Adrenal gland (tissue), 5 donors: ENCODE measurements at regions not wholly inside any gene's neighbourhood (a gene's known extent, or its start where the extent isn't known, plus 50 kb on each side); places are given as distances from the start of the nearest gene placed in this dataset.

Source experiments
- CTCF ChIP-seq, 6 experiments: fragments of 450-650 bp in 4 of 6; fragments of 200-600 bp in 2 of 6; sonication (generic) in 1 of 6; IDR thresholded peaks; 1 replicate in 5 of 6; 2 replicates in 1 of 6; pipeline versions ENCODE4 v1.5.1 to v1.8.0; 2016 to 2021; ENCODE audit warnings: antibody characterized with exemption in 6 of 6, mild to moderate bottlenecking in 2 of 6, moderate library complexity in 1 of 6
- POLR2A ChIP-seq, 2 donors: fragments of 450-650 bp; IDR thresholded peaks; one replicate each; pipeline ENCODE4 v1.6.1; 2017; ENCODE audit warnings: antibody characterized with exemption in 2 of 2, mild to moderate bottlenecking in 2 of 2, moderate library complexity in 1 of 2
- donor health status: DM: no; HTN: no; CAD: no.

DNA sequence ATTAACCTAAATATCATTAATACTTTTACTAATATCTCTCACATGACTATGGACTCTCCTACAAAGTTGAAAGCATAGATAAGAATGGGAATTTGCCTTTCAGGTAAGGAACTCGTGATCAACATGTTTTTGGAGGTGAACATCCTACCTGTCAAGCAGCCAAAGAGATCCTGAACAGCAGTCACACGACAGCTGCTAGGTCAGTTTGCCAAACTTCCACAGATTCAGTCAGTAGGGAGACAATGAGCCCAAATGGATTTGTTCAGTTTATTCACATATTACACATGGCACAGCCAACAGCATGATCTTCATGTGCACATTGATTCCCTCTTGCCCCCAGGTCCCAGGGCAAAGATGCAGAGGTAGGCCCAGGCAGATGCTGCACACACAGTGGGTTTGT lies 86.1 kb upstream of the LOC128125822 start:
- no peak for TF ChIP-seq CTCF (IDR thresholded peaks at IDR 0.05)
- no peak for TF ChIP-seq POLR2A (IDR thresholded peaks at IDR 0.05)
